GM23338 (cell line): ENCODE measurements at regions not wholly inside any gene's neighbourhood (a gene's known extent, or its start where the extent isn't known, plus 50 kb on each side); places are given as distances from the start of the nearest gene placed in this dataset.

Experiments used
- CTCF ChIP-seq, 2 experiments: fragments of 200-600 bp in 1 of 2; sonication (generic) in 1 of 2; conservative IDR thresholded peaks; 2 replicates each; pipeline versions ENCODE4 v1.5.1 to v1.6.1; 2016 to 2017; ENCODE audit warnings: antibody characterized with exemption in 2 of 2, low read depth in 2 of 2, mild to moderate bottlenecking in 2 of 2, moderate library complexity in 1 of 2
- EZH2 ChIP-seq: fragments of 200-600 bp; sonication (generic); IDR thresholded peaks from one replicate; pipeline ENCODE4 v1.8.0; 2017; ENCODE audit warnings: antibody characterized with exemption, mild to moderate bottlenecking, low read depth; ENCODE audit not compliant: unreplicated experiment
- EZH2phosphoT487 ChIP-seq: fragments of 200-600 bp; sonication (generic); IDR thresholded peaks from one replicate; pipeline ENCODE4 v1.8.1; 2018; ENCODE audit warnings: antibody characterized with exemption; ENCODE audit not compliant: unreplicated experiment
- POLR2AphosphoS5 ChIP-seq: IDR thresholded peaks from 2 replicates; pipeline ENCODE4 v1.6.1; 2016; ENCODE audit warnings: antibody characterized with exemption, low read depth
- TF ChIP-seq, protein P1 (sequence below): fragments of 250-450 bp; sonication (Bioruptor Pico); IDR thresholded peaks from 2 replicates; pipeline ENCODE4 v1.5.0; 2020; ENCODE audit warnings: mild to moderate bottlenecking, moderate library complexity
- TF ChIP-seq, protein P2 (sequence below): IDR thresholded peaks from one replicate; pipeline ENCODE4 v1.6.1; 2018; ENCODE audit warnings: antibody characterized with exemption; ENCODE audit not compliant: unreplicated experiment

- TF ChIP-seq CTCF (conservative IDR thresholded peaks at IDR 0.05; ENCODE audit: low read depth in 2 of 2), result no peak
- no peak for TF ChIP-seq EZH2
- no peak for TF ChIP-seq POLR2AphosphoS5
- TF ChIP-seq, protein P1, sequence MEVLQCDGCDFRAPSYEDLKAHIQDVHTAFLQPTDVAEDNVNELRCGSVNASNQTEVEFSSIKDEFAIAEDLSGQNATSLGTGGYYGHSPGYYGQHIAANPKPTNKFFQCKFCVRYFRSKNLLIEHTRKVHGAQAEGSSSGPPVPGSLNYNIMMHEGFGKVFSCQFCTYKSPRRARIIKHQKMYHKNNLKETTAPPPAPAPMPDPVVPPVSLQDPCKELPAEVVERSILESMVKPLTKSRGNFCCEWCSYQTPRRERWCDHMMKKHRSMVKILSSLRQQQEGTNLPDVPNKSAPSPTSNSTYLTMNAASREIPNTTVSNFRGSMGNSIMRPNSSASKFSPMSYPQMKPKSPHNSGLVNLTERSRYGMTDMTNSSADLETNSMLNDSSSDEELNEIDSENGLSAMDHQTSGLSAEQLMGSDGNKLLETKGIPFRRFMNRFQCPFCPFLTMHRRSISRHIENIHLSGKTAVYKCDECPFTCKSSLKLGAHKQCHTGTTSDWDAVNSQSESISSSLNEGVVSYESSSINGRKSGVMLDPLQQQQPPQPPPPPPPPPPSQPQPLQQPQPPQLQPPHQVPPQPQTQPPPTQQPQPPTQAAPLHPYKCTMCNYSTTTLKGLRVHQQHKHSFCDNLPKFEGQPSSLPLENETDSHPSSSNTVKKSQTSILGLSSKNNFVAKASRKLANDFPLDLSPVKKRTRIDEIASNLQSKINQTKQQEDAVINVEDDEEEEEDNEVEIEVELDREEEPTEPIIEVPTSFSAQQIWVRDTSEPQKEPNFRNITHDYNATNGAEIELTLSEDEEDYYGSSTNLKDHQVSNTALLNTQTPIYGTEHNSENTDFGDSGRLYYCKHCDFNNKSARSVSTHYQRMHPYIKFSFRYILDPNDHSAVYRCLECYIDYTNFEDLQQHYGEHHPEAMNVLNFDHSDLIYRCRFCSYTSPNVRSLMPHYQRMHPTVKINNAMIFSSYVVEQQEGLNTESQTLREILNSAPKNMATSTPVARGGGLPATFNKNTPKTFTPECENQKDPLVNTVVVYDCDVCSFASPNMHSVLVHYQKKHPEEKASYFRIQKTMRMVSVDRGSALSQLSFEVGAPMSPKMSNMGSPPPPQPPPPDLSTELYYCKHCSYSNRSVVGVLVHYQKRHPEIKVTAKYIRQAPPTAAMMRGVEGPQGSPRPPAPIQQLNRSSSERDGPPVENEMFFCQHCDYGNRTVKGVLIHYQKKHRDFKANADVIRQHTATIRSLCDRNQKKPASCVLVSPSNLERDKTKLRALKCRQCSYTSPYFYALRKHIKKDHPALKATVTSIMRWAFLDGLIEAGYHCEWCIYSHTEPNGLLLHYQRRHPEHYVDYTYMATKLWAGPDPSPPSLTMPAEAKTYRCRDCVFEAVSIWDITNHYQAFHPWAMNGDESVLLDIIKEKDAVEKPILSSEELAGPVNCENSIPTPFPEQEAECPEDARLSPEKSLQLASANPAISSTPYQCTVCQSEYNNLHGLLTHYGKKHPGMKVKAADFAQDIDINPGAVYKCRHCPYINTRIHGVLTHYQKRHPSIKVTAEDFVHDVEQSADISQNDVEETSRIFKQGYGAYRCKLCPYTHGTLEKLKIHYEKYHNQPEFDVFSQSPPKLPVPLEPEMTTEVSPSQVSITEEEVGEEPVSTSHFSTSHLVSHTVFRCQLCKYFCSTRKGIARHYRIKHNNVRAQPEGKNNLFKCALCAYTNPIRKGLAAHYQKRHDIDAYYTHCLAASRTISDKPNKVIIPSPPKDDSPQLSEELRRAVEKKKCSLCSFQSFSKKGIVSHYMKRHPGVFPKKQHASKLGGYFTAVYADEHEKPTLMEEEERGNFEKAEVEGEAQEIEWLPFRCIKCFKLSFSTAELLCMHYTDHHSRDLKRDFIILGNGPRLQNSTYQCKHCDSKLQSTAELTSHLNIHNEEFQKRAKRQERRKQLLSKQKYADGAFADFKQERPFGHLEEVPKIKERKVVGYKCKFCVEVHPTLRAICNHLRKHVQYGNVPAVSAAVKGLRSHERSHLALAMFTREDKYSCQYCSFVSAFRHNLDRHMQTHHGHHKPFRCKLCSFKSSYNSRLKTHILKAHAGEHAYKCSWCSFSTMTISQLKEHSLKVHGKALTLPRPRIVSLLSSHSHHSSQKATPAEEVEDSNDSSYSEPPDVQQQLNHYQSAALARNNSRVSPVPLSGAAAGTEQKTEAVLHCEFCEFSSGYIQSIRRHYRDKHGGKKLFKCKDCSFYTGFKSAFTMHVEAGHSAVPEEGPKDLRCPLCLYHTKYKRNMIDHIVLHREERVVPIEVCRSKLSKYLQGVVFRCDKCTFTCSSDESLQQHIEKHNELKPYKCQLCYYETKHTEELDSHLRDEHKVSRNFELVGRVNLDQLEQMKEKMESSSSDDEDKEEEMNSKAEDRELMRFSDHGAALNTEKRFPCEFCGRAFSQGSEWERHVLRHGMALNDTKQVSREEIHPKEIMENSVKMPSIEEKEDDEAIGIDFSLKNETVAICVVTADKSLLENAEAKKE (CRISPR knock-in tag), result no peak
- TF ChIP-seq EZH2phosphoT487, result no peak
- TF ChIP-seq, protein P2, sequence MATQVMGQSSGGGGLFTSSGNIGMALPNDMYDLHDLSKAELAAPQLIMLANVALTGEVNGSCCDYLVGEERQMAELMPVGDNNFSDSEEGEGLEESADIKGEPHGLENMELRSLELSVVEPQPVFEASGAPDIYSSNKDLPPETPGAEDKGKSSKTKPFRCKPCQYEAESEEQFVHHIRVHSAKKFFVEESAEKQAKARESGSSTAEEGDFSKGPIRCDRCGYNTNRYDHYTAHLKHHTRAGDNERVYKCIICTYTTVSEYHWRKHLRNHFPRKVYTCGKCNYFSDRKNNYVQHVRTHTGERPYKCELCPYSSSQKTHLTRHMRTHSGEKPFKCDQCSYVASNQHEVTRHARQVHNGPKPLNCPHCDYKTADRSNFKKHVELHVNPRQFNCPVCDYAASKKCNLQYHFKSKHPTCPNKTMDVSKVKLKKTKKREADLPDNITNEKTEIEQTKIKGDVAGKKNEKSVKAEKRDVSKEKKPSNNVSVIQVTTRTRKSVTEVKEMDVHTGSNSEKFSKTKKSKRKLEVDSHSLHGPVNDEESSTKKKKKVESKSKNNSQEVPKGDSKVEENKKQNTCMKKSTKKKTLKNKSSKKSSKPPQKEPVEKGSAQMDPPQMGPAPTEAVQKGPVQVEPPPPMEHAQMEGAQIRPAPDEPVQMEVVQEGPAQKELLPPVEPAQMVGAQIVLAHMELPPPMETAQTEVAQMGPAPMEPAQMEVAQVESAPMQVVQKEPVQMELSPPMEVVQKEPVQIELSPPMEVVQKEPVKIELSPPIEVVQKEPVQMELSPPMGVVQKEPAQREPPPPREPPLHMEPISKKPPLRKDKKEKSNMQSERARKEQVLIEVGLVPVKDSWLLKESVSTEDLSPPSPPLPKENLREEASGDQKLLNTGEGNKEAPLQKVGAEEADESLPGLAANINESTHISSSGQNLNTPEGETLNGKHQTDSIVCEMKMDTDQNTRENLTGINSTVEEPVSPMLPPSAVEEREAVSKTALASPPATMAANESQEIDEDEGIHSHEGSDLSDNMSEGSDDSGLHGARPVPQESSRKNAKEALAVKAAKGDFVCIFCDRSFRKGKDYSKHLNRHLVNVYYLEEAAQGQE, result no peak
Observed at GRCh38 chr18:56492136-56492535, 146.3 kb downstream of the TXNL1 start.
